Mesothelial cell of epicardium (in vitro differentiated cells): ENCODE measurements at regions not wholly inside any gene's neighbourhood (a gene's known extent, or its start where the extent isn't known, plus 50 kb on each side); places are given as distances from the start of the nearest gene placed in this dataset.
"Not testable (repeated sequence)": the region's sequence is repeated elsewhere in the genome, so short reads cannot be mapped to it uniquely, and the experiment has no call there.

ENCODE experiments used
- DNase-seq, 2 experiments: peaks; one replicate each; pipeline ENCODE4 v3.0.0; 2021; ENCODE audit warnings: low spot score in 2 of 2; ENCODE audit not compliant: unreplicated experiment in 2 of 2
- H3K27ac Mint-ChIP-seq: 2 replicates; pipeline ENCODE4 v1.8.0; 2021; ENCODE audit warnings: mixed read lengths
- H3K27me3 Mint-ChIP-seq: 2 replicates; pipeline ENCODE4 v1.8.0; 2021; ENCODE audit warnings: low read depth, mixed read lengths
- H3K36me3 Mint-ChIP-seq: 2 replicates; pipeline ENCODE4 v1.8.0; 2021; ENCODE audit warnings: mixed read lengths
- H3K4me1 Mint-ChIP-seq: 2 replicates; pipeline ENCODE4 v1.8.0; 2021; ENCODE audit warnings: mixed read lengths
- H3K4me3 Mint-ChIP-seq: 2 replicates; pipeline ENCODE4 v1.8.0; 2021; ENCODE audit warnings: mild to moderate bottlenecking, moderate library complexity, mixed read lengths
- H3K9me3 Mint-ChIP-seq: 2 replicates; pipeline ENCODE4 v1.8.0; 2021; ENCODE audit warnings: mixed read lengths
- TF ChIP-seq, protein P1 (sequence below): fragments of 200-600 bp; sonication (generic); IDR thresholded peaks from one replicate; pipeline ENCODE4 v1.5.0; 2021; ENCODE audit warnings: antibody characterized with exemption; ENCODE audit not compliant: unreplicated experiment

- H3K27me3 Mint-ChIP-seq, result peaks cover 43% of the 10 kb centered on the region
Measured at GRCh38 chr6:6452002-6452401, 131.5 kb upstream of the F13A1 start.

DNA sequence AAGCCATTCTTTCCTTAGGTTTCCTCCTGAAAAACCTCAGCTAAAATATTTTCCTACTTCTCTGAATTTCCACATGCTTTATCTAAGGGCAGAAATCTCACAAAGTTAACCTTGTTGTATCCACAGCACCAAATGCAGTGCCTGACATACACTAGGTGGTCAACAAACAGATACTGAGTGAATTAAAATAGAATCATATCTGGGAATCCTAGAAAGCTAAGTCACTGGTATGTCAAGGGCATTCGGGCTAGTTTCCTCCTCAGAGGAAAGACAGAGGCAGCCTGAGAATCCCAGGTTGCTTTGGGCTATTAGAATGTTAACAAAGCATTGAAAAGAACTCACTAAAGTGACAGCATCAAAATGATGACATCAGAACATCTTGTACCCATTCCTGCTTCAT is 132.7 kb upstream of the F13A1 start:
- Mint-ChIP-seq H3K9me3 (no peaks in the 10 kb centered on the region), H3K4me3 (no peak overlapping the region), H3K4me1 (no peaks in the 10 kb centered on the region), H3K27me3 (peaks cover 47% of the 10 kb centered on the region), H3K36me3 (no peaks in the 10 kb centered on the region), H3K27ac (no peak overlapping the region)
- TF ChIP-seq, protein P1, sequence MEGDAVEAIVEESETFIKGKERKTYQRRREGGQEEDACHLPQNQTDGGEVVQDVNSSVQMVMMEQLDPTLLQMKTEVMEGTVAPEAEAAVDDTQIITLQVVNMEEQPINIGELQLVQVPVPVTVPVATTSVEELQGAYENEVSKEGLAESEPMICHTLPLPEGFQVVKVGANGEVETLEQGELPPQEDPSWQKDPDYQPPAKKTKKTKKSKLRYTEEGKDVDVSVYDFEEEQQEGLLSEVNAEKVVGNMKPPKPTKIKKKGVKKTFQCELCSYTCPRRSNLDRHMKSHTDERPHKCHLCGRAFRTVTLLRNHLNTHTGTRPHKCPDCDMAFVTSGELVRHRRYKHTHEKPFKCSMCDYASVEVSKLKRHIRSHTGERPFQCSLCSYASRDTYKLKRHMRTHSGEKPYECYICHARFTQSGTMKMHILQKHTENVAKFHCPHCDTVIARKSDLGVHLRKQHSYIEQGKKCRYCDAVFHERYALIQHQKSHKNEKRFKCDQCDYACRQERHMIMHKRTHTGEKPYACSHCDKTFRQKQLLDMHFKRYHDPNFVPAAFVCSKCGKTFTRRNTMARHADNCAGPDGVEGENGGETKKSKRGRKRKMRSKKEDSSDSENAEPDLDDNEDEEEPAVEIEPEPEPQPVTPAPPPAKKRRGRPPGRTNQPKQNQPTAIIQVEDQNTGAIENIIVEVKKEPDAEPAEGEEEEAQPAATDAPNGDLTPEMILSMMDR, result no peak
- DNase-seq, result no peak

More at GRCh38 chr6:6452002-6452401, 131.5 kb upstream of the F13A1 start:
- H3K4me3 Mint-ChIP-seq, result no peak overlapping the region
- no peaks in the 10 kb centered on the region for H3K4me1 Mint-ChIP-seq
- no peak overlapping the region for H3K27ac Mint-ChIP-seq
- H3K36me3 Mint-ChIP-seq, result no peaks in the 10 kb centered on the region
- DNase-seq, result no peak
- H3K9me3 Mint-ChIP-seq, result no peaks in the 10 kb centered on the region
- TF ChIP-seq, protein P1, result no peak

DNA sequence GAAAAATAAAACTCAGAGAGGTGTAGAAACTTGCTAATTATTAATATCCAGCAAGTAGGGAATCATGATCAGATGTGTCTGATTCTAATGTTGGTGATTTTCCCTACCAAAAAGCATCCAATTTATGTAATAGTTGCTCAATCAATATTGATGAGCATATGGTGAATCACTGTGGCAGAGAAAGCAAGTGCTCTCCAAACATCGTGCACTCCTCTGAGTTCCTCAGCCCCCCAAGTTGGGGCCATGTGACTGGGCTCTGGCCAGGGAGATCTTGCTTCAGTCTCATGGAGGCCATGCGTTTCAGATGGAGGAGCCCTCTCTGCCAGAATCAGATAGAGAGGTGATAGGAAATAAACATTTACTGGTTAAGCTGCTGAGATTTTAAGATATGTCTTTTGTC is 133.2 kb upstream of the LY86 start:
- TF ChIP-seq, protein P1, result no peak
- Mint-ChIP-seq H3K36me3 (no peaks in the 10 kb centered on the region), H3K4me3 (no peak overlapping the region), H3K9me3 (peaks cover 4% of the 10 kb centered on the region), H3K27me3 (peaks cover 44% of the 10 kb centered on the region), H3K27ac (no peak overlapping the region), H3K4me1 (no peaks in the 10 kb centered on the region)
- DNase-seq, result no peak

DNA sequence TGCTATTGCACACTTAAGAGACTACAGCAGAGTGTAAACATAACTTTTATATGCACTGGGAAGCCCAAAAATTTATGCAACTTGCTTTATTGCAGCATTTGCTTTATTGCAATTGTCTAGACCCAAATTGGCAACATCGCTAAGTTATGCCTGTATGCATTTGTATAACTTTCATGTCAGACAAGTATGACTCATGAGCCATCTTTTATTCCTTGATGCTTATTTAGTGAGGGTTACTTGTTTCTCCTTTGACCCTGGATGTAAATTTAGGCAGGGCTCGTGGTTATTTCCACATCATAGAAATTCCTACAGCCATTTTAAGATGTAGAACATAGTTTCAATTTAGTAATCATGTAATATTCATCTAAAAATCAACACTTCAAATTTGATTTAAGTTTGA is 130.3 kb upstream of the LY86 start:
- peaks cover 4% of the 10 kb centered on the region for H3K9me3 Mint-ChIP-seq

GRCh38 chr6:6459963-6460362 is 128.6 kb upstream of the LY86 start:
- not testable (repeated sequence) for H3K9me3 Mint-ChIP-seq, DNase-seq, H3K4me3 Mint-ChIP-seq, H3K4me1 Mint-ChIP-seq, H3K27ac Mint-ChIP-seq, H3K36me3 Mint-ChIP-seq
- peaks cover 42% of the 10 kb centered on the region for H3K27me3 Mint-ChIP-seq

More for the DNA sequence above, 130.3 kb upstream of the LY86 start:
- Mint-ChIP-seq H3K36me3 (no peaks in the 10 kb centered on the region), H3K27ac (no peak overlapping the region), H3K4me1 (no peaks in the 10 kb centered on the region), H3K4me3 (no peak overlapping the region), H3K27me3 (peaks cover 40% of the 10 kb centered on the region)
- TF ChIP-seq, protein P1, result no peak
- no peak for DNase-seq

DNA sequence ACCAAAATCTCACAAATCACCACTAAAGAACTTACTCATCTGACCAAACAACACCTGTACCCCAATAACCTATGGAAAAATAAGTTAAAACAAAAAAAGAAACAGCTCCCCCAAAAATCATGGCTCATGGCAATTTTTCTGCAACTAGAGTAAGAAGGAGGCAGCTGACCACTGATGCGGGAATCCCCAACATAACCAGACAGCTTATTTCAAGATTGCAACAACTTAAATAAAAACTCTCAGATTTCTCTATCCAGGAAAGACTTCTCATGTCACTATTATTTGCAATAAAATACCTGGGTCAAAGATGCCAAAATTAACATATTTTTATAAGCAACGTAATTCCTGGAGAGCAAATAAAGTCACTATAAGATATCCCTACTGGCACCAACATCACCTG is 128.1 kb upstream of the LY86 start:
- TF ChIP-seq, protein P1, result no peak
- H3K4me3 Mint-ChIP-seq, result no peak overlapping the region
- peaks cover 4% of the 10 kb centered on the region for H3K9me3 Mint-ChIP-seq
- H3K36me3 Mint-ChIP-seq, result no peaks in the 10 kb centered on the region
- DNase-seq, result no peak
- peaks cover 44% of the 10 kb centered on the region for H3K27me3 Mint-ChIP-seq
- no peak overlapping the region for H3K27ac Mint-ChIP-seq
- H3K4me1 Mint-ChIP-seq, result no peaks in the 10 kb centered on the region
